OCI-LY1 (cell line): ENCODE measurements at regions not wholly inside any gene's neighbourhood (a gene's known extent, or its start where the extent isn't known, plus 50 kb on each side); places are given as distances from the start of the nearest gene placed in this dataset.

Experiments
- CTCF ChIP-seq: fragments of 200-600 bp; sonication (generic), shearing (Covaris generic); IDR thresholded peaks from 2 replicates; pipeline ENCODE4 v1.5.1; 2017; ENCODE audit warnings: mild to moderate bottlenecking, antibody characterized with exemption, low read length, moderate library complexity, mixed read lengths
- EZH2 ChIP-seq: fragments of 200-600 bp; sonication (generic), shearing (Covaris generic); IDR thresholded peaks from 2 replicates; pipeline ENCODE4 v1.8.0; 2017; ENCODE audit warnings: borderline replicate concordance, mixed run types, mild to moderate bottlenecking, antibody characterized with exemption, low read length, moderate library complexity, mixed read lengths

GRCh38 chr5:87599778-87600177 is 187.0 kb upstream of the CCNH start:
- no peak for TF ChIP-seq EZH2
- no peak for TF ChIP-seq CTCF
